GM12878 (cell line): ENCODE measurements at regions not wholly inside any gene's neighbourhood (a gene's known extent, or its start where the extent isn't known, plus 50 kb on each side); places are given as distances from the start of the nearest gene placed in this dataset.

Experiments
- CHD4 ChIP-seq: fragments of 200-600 bp; sonication (generic); IDR thresholded peaks from 2 replicates; pipeline ENCODE4 v1.6.1; 2016; ENCODE audit warnings: mild to moderate bottlenecking
- CREB1 ChIP-seq: IDR thresholded peaks from 2 replicates; pipeline ENCODE4 v1.6.1; 2012; ENCODE audit warnings: low read depth, mild to moderate bottlenecking, inconsistent platforms
- EZH2 ChIP-seq: IDR thresholded peaks from 2 replicates; pipeline ENCODE4 v1.6.1; 2012; ENCODE audit warnings: low read depth, mild to moderate bottlenecking, control low read depth, inconsistent platforms, low read length, borderline replicate concordance; ENCODE audit not compliant: control insufficient read depth
- HDAC6 ChIP-seq: fragments of 200-600 bp; sonication (generic); IDR thresholded peaks from one replicate; pipeline ENCODE4 v1.8.0; 2017; ENCODE audit warnings: antibody characterized with exemption; ENCODE audit not compliant: unreplicated experiment
- MYC ChIP-seq: IDR thresholded peaks from 2 replicates; pipeline ENCODE4 v1.6.1; 2011; ENCODE audit warnings: mild to moderate bottlenecking, low read length, moderate library complexity, inconsistent platforms; ENCODE audit not compliant: insufficient read depth, insufficient replicate concordance, insufficient read length, severe bottlenecking
- PML ChIP-seq: IDR thresholded peaks from 2 replicates; pipeline ENCODE4 v1.6.1; 2012; ENCODE audit warnings: low read length, inconsistent platforms
- POLR2A ChIP-seq: IDR thresholded peaks from 2 replicates; pipeline ENCODE4 v1.6.1; 2011; ENCODE audit warnings: low read depth, mild to moderate bottlenecking, low read length
- POLR2AphosphoS5 ChIP-seq: IDR thresholded peaks from 2 replicates; pipeline ENCODE4 v1.6.1; 2011; ENCODE audit warnings: mild to moderate bottlenecking, low read length, inconsistent platforms
- ZNF274 ChIP-seq: IDR thresholded peaks from one replicate; pipeline ENCODE4 v1.8.0; 2011; ENCODE audit not compliant: insufficient read length, insufficient read depth
- TF ChIP-seq, protein P1 (sequence below): IDR thresholded peaks from 2 replicates; pipeline ENCODE4 v1.6.1; 2012; ENCODE audit warnings: mild to moderate bottlenecking, low read depth, low read length
- TF ChIP-seq, protein P2 (sequence below), 3 experiments: IDR thresholded peaks in 2 of 3; conservative IDR thresholded peaks in 1 of 3; 2 replicates each; pipeline ENCODE4 v1.5.1; 2011; ENCODE audit warnings: low read depth in 3 of 3, low read length in 3 of 3, mild to moderate bottlenecking in 3 of 3, control low read depth in 2 of 3, moderate library complexity in 2 of 3, inconsistent platforms in 1 of 3, mixed read lengths in 1 of 3; ENCODE audit not compliant: control insufficient read depth in 2 of 3, insufficient read depth in 1 of 3; ENCODE audit errors: extremely low read depth in 1 of 3
- TF ChIP-seq, protein P3 (sequence below): fragments of 150-350 bp; IDR thresholded peaks from 2 replicates; pipeline ENCODE4 v1.6.1; 2016; ENCODE audit warnings: low read depth, low read length
- TF ChIP-seq, protein P4 (sequence below): IDR thresholded peaks from 2 replicates; pipeline ENCODE4 v1.6.1; 2012; ENCODE audit warnings: low read depth, low read length, improper control_type of control experiment

DNA sequence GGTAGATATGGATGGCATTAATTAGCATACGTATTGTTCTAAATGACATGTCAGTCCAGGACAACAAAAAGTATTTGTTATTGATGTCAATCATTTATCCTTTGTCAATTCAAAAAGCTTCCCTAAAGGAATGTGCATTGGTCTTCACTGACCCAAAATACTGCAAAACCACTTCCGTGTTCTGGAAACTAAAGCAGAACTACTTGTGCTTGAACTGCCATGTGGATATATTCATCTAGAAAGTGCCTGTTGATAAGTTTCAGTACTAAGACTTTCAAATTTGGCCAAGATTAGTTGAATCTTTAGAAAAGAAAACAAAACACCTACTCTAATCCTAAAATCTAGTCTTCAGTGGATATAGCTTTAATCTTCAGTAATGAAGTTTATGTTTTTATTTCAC, 242.1 kb upstream of the PPP1R3A start:
- TF ChIP-seq, protein P1, sequence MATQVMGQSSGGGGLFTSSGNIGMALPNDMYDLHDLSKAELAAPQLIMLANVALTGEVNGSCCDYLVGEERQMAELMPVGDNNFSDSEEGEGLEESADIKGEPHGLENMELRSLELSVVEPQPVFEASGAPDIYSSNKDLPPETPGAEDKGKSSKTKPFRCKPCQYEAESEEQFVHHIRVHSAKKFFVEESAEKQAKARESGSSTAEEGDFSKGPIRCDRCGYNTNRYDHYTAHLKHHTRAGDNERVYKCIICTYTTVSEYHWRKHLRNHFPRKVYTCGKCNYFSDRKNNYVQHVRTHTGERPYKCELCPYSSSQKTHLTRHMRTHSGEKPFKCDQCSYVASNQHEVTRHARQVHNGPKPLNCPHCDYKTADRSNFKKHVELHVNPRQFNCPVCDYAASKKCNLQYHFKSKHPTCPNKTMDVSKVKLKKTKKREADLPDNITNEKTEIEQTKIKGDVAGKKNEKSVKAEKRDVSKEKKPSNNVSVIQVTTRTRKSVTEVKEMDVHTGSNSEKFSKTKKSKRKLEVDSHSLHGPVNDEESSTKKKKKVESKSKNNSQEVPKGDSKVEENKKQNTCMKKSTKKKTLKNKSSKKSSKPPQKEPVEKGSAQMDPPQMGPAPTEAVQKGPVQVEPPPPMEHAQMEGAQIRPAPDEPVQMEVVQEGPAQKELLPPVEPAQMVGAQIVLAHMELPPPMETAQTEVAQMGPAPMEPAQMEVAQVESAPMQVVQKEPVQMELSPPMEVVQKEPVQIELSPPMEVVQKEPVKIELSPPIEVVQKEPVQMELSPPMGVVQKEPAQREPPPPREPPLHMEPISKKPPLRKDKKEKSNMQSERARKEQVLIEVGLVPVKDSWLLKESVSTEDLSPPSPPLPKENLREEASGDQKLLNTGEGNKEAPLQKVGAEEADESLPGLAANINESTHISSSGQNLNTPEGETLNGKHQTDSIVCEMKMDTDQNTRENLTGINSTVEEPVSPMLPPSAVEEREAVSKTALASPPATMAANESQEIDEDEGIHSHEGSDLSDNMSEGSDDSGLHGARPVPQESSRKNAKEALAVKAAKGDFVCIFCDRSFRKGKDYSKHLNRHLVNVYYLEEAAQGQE, result no peak
- TF ChIP-seq CREB1 (no peak), MYC (no peak), POLR2AphosphoS5 (no peak), CHD4 (no peak), HDAC6 (no peak), ZNF274 (no peak), POLR2A (no peak), EZH2 (no peak), PML (no peak)
- TF ChIP-seq, protein P2, sequence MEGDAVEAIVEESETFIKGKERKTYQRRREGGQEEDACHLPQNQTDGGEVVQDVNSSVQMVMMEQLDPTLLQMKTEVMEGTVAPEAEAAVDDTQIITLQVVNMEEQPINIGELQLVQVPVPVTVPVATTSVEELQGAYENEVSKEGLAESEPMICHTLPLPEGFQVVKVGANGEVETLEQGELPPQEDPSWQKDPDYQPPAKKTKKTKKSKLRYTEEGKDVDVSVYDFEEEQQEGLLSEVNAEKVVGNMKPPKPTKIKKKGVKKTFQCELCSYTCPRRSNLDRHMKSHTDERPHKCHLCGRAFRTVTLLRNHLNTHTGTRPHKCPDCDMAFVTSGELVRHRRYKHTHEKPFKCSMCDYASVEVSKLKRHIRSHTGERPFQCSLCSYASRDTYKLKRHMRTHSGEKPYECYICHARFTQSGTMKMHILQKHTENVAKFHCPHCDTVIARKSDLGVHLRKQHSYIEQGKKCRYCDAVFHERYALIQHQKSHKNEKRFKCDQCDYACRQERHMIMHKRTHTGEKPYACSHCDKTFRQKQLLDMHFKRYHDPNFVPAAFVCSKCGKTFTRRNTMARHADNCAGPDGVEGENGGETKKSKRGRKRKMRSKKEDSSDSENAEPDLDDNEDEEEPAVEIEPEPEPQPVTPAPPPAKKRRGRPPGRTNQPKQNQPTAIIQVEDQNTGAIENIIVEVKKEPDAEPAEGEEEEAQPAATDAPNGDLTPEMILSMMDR (IDR thresholded peaks at IDR 0.05 in 2 of 3, conservative IDR thresholded peaks at IDR 0.05 in 1 of 3; ENCODE audit: control insufficient read depth in 2 of 3, extremely low read depth in 1 of 3, insufficient read depth in 1 of 3, low read depth in 3 of 3, low read length in 3 of 3), result no peak
- TF ChIP-seq, protein P3, sequence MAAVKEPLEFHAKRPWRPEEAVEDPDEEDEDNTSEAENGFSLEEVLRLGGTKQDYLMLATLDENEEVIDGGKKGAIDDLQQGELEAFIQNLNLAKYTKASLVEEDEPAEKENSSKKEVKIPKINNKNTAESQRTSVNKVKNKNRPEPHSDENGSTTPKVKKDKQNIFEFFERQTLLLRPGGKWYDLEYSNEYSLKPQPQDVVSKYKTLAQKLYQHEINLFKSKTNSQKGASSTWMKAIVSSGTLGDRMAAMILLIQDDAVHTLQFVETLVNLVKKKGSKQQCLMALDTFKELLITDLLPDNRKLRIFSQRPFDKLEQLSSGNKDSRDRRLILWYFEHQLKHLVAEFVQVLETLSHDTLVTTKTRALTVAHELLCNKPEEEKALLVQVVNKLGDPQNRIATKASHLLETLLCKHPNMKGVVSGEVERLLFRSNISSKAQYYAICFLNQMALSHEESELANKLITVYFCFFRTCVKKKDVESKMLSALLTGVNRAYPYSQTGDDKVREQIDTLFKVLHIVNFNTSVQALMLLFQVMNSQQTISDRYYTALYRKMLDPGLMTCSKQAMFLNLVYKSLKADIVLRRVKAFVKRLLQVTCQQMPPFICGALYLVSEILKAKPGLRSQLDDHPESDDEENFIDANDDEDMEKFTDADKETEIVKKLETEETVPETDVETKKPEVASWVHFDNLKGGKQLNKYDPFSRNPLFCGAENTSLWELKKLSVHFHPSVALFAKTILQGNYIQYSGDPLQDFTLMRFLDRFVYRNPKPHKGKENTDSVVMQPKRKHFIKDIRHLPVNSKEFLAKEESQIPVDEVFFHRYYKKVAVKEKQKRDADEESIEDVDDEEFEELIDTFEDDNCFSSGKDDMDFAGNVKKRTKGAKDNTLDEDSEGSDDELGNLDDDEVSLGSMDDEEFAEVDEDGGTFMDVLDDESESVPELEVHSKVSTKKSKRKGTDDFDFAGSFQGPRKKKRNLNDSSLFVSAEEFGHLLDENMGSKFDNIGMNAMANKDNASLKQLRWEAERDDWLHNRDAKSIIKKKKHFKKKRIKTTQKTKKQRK, result no peak
- TF ChIP-seq, protein P4, sequence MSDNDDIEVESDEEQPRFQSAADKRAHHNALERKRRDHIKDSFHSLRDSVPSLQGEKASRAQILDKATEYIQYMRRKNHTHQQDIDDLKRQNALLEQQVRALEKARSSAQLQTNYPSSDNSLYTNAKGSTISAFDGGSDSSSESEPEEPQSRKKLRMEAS, result no peak
